Activated CD4-positive, alpha-beta T cell treated with anti-CD3 and anti-CD28 coated beads, Interleukin-2, amount 50 U/mL, for 1 hour (primary cell): ENCODE measurements at regions not wholly inside any gene's neighbourhood (a gene's known extent, or its start where the extent isn't known, plus 50 kb on each side); places are given as distances from the start of the nearest gene placed in this dataset.
"Not testable (repeated sequence)": the region's sequence is repeated elsewhere in the genome, so short reads cannot be mapped to it uniquely, and the experiment has no call there.

Experiments used
- DNase-seq: peaks from one replicate; pipeline ENCODE4 v3.0.0-alpha.2; 2020

DNA sequence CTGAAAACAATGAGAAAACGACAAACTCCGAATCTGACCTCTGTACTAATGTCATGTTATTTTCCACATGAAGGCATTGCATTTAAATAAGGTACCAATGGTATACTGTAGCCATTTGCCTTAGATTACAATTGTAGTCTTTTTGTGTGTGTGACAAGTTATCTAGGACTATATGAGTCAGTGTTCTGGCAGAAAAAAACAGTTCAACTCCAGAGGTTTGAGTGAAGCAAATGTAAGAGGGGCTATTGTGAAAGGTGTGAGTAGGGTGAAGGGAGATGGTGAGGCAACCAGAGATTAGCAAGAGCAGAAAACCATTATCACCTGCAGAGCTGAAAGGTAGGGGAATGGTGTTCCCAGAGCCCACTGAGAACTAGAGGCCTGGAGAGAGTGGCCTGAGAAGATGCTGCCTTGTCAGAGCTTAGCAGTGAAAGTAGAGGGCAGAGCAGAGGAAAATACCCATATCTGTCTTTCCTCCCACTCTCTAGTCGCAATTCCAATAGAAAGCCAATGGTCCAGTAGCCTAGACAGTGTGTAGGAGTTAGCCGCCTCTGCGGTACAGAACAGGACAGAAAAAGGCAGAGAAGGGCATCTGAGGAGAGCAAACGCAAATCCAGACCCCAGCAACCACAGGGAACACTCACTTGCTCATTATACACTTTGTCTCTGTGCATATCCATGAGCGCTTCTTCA lies 112.2 kb downstream of the DYRK2 start:
- no peak for DNase-seq

DNA sequence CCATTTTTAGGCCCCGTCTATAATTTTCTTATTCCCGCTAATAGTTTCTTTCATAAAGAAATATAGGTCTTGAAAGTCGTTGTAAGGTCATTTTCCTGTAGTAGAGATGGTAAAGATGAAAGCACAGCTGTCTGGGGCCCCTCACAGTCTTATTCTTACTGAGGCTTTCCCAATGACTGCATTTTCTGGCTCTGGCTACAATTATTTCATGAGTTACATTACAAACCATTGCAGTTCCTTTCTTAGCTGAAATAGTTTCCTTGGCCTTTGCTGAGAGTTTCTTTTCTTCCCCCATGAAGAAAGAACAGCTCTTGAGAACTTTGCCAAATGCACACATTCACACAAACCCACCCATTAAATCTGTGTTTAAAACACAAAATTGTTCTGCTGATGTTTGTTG lies 113.0 kb downstream of the DYRK2 start:
- DNase-seq, result no peak

DNA sequence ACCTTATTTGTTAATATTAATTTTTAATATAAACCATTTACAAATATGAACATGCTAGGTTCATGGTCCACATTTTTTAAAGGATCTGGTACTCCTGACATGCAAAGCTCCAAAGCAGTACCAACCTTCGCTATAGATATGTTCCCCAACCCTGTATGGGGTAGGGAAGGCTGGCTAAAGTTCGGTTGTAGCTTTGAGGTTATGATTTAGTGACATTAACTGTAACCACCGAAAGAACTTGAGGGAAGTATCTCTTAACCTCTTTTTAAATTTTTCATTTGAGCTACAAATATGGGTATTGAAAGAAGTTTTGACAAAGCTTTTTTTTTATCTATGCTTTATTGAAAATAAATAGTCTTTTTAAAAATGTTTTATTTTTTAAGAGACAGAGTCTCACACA lies 115.5 kb downstream of the DYRK2 start:
- DNase-seq, result no peak

DNA sequence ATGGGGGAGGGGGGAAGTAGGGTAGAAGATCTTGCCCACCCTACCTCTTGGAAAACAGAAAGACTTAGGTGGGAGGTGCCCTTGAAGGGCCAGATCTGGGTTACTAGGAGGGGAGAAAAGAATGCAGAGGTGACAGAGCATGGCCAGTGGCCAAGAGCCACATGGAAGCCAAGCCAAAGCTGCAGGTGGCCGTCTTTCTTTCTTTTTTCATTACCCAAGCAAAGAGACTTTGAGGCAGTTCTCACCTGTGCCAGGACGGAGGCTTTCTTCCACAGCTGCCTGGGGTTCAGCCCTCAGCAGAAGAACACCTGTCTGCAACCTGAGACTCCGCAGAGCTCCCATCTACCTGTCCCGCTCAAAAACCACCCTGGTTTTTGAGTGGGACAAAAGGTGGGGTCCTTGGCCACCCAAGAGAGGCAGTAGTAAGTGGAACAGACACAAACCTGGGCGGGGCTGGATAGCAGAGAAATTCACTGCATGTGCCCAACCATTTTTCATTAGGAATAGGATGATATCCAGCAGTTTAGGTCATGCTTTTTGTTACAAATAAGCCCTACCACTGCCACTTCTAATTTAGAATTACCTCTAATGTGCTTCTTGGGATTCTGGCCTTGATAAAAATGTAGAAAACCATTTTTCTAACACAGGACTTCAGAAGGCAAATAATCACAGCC lies 116.5 kb downstream of the DYRK2 start:
- DNase-seq, result no peak

DNA sequence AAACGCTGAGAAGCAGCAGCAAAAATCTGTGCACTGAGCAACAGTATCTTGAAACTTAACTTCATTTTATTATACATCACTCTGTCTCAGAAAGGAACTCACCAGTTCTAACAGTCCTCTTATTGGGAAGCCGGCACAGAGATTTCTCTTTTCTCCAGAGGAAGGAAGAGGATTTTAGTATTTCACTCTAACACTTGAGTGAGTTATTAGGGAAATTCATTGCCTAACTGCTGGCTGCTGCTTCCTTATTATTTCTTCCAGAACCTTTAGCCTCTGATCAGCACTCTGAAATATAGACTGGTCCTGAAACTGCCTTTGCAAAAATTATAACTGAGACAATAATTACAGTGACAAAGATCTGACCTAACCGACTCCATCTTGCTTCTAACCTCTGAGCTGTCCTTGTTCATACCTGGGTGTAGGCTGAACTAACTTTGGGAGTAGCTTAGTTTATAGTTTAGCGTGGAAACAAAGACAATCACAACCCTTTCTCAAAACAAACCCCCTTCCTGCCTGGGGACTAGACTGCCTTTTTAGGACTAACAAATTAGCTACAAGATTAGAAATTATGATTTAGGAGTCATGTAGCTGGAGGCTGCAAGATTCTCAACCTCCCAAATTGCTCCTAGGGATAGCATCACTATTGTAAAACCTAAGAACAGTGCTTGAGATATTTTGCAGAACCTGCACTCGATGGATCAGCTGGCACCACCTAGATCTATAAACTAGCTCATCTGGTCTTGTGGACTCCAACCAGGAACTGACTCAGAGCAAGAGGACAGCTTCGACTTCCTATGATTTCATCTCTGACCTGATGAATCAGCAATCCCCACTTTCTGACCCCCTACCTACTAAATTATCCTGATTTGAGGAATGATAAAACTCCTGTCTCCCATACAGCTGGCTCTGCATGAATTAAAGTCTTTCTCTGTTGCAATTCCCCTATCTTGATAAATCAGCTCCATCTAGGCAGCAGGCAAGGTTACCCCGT lies 117.5 kb downstream of the DYRK2 start:
- DNase-seq, result no peak

DNA sequence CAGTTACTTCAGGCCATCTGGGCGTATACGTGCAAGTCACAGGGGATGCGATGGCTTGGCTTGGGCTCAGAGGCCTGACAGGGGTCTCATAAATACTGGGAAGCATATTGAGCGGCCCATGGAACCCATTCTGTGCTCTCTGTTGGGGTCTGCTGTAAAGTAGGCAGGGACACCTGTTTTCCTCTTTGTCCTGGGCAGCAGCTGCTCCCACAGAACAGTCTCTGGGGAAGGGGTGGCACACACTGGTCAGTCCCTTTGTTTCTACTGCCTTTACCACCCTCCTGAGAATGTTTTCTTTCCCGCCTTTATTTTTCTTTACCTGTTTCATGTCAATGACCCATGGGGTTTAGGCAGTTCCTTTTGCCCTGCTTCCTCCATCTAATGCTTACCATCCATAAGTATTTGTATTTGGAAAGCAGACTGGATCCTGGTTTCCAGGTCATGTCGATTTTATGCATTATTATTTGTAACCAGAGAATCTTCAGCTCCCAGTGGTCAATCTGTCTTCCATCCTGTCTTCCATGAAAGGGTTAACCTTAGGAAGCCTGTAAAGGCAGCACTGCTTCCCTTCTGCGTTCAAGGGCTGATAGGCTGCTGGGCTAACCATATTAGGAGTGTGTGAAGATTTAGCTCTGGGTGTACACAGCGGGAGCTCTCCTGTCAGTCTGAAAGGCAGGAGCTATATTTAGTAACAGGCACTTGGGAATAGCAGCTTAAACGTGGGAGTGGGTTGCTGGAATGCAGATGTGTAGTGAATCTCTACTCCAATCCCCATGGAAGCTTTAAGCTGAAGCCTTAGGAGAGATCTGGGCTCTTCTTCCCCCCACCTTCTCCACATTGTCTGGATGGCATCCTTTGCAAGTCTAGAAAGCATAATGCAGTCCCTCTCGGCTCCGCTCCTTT lies 124.0 kb downstream of the DYRK2 start:
- DNase-seq, result no peak

DNA sequence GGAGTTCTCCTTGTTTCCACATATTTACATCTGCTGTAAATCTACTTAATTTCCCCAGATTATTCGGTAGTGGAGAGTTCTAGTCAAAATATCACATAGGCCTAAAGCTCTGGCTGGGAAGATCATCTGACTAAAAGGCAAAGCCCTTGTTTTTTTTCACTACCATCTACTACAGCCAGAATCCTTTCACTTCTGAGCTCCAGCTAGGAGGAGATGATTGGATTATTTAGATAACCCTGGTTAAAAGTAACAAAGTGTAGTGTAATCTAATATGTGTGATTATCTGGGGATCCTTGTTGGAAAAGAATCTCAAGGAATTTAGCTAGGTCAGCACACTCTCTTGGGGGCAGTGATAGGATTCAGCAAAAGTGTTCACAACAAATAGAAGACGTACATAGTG lies 125.4 kb downstream of the DYRK2 start:
- no peak for DNase-seq

DNA sequence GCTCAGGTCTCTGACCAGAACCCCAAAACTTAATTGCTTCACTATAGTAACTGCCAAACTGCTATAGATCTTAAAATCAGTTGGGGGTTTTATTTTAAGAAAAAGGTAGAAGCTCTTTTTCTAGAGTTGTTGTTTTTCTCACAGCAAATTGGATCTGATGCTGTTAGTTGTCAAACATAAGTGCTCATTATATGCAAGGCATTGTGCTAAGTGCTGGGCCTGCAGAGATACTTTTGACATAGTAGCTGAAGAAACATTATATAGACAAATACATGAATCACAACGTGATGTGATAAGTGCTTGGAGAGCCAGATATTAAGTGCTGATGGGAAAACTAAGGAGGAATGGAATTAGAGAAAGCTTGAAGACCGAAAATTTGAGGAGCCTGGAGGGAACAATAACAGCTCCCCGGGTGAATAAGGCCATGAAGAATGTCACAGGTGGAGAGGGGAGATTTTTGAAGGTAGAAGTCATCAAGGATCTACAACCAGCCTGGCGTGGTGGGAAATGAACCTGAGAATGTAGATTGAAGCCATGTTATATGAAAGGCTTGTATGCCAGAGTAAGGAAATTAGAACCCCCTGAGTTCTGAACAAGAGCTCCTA lies 126.5 kb downstream of the DYRK2 start:
- DNase-seq, result no peak

DNA sequence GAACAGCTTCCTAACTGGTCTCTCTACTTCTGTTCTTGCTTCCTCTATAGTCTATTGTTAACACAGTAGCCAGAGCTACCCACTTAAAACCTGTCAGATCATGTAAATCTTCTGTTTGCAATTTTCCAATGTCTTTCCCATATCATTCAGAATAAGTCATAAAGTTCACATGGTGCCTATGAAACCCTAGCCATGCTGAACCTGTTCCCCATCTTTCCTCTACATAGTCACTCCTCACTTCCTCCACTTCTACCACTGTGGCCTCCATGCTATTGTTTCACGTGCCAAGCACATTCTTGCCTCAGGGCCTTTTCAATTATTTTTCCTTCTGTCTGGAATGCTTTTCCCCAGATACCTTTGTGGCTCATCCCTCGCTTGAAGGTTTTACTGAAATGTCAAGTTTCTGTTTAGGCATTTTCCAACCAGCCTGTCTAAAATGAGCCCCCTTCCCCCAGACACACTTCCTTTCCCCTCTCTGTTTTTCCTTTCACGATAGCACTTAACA lies 132.1 kb downstream of the DYRK2 start:
- no peak for DNase-seq

DNA sequence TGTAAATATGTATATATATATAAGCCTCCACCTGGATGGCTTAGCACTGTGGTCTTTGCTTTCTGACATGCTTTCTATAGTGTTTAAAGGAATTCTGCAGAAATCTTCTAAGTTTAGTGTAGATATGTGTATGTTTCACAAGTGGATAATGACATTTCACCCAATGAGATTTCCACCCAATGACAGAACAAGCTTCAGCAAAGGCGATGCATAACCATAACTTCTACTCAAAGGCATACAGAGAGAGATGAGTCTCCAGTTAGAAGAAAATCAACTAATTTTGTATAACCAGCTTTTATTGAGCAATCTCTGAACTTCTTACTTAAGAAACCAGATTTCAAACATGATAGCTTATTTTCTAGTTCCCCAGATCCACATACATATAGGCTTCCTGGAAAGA lies 134.0 kb downstream of the DYRK2 start:
- no peak for DNase-seq

DNA sequence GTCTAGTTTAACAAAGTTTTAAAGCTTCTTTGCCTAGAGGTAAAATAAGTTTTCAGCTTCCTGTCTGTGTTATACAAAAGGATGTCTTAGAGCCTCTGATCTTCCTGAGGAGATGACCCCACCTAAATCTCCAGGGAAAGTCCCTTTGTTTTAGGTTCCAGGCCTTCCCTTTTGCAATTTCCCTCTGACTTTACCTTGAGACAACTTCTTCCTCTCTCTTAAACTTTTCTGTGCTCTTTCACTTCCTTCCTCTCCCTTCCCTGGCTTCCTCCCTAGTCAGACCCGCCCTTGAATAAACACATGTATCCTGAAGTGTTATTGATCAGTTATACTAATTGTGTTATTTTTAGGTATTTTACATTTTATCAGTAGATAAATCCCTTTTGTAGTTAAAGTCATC lies 134.8 kb downstream of the DYRK2 start:
- DNase-seq, result no peak

DNA sequence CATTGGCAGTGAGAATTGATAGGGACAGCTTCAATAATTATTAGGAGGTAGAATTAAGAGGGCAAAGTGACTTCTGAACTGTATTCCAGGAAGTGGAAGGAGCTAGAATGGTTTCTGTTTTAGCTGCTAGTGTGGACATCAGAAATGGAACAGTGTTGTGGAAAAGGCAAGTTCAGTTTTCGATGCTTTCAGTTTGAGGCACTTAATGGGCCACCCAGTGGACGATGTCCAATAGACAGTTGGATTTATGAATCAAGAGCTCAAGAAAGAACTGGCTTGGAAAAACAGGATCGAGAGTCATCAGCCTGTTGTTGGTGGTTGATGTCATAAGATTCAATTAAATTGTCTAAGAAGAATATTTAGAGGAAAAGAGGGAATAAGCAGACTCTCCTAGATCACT lies 136.3 kb downstream of the DYRK2 start:
- DNase-seq, result no peak

DNA sequence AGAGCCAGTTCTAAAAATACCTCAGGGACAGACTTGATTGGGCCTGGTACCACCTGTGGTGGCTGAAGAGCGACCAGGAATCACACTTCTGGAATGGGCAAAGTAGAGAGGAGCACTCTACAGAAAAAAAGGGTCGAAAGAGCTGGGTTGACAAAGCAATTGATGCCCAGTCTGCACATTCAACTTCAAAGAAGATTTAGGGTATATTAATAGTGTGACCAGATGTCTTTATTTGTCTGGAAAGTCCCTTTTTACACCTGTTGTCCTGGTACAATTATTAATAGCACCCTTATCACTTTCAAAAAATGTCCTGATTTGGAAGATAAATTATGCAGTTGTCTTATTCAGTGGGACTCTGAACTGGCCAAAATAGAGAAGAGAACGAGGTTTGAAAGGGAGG lies 137.5 kb downstream of the DYRK2 start:
- DNase-seq, result no peak

DNA sequence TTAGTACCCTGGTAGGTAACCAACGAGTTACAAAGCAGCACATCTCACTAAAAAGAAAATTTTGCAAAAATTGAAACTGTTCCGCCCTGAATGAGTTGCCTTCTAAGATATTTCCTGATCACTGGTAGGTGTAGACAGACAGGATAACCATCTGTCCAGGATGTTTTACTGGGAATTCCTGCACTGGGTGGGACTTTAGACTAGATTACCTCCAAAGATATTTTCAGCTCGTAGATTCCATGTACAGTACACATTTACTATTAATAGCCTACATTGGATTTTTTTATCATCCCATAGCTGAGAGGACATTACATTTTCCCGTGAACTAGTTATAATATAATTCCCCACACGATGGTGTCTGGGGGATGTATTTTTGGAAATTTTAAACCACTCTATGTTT lies 139.6 kb downstream of the DYRK2 start:
- no peak for DNase-seq

DNA sequence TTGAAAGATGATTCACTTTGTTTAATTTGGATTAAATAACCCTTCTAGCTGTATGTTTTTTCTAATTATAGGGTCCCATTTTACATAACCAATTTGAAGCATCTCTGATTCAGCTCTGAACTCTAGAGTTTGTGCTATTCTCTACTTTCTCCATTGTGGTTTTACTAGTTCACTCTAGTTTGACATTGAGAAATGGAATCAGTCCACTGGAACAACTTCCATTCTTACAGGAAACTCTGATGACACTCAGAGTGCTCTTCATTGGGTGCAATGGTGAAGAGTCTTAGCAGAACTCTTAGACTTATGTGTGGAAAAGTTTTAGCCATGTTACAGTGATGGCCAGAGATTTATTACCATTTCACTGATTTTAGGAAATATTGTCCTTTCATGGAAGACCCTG lies 140.7 kb downstream of the DYRK2 start:
- DNase-seq, result no peak

DNA sequence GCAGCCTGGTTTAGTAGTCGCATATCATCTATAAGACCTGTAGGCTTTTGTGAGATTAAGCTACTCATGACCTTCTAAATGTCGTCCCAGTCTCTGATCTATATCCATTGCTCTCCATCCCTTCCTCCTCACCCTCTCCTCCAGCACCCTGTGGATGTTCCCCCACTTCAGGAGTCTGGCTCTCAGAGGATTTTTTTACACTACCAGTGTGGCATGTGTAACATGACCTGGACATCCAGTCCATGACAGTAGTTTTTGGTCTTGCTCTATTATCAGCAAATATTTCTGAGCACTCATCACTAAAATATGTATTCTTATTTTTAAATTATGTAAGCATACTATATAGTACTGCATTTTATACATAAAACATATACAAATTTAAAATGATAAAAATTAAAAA lies 142.1 kb downstream of the DYRK2 start:
- DNase-seq, result no peak

DNA sequence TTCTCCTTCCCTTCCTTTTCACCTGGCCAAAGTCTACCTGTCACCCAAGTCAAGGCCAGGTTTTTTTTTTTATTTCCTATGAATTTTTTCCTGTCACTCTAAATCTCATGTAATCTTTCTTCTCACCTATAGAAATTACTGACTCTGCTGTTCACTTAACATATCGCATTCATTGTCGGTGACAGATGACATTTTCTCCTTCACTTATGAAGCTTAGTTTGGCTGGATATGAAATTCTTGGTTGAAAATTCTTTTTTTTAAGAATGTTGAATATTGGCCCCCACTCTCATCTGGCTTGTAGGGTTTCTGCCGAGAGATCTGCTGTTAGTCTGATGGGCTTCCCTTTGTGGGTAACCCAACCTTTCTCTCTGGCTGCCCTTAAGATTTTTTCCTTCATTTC lies 142.8 kb downstream of the DYRK2 start:
- not testable (repeated sequence) for DNase-seq

DNA sequence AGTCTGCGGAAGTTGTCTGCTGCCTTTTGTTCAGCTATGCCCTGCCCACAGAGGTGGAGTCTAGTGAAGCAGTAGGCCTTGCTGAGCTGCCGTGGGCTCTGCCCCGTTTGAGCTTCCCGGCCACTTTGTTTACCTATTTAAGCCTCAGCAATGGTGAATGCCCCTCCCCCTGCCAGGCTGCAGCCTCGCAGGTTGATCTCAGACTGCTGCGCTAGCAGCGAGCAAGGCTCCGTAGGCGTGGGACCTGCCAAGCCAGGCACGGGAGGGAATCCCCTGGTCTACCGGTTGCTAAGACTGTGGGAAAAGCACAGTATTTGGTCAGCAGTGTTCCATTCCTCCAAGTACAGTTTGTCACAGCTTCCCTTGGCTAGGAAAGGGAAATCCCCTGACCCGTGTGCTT lies 143.6 kb downstream of the DYRK2 start:
- DNase-seq, result no peak

DNA sequence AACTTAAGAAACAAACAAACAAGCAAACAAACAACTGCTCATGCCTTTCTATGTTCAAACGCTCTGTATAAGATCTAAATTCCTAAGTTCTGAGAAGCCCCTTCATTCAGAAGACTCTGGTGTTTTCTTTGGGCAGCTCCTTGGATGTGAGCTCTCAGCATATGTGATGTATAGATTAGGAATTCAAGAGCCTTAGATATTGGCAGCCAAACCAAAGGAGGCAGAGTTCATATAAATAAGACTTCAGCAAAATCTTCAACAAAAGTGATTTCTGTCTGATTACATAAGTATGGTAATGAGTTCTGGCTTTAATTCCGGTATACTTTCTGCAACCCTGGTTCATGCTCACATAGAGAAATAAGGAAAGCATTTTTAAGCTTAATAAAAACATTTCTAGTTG lies 145.6 kb downstream of the DYRK2 start:
- no peak for DNase-seq

DNA sequence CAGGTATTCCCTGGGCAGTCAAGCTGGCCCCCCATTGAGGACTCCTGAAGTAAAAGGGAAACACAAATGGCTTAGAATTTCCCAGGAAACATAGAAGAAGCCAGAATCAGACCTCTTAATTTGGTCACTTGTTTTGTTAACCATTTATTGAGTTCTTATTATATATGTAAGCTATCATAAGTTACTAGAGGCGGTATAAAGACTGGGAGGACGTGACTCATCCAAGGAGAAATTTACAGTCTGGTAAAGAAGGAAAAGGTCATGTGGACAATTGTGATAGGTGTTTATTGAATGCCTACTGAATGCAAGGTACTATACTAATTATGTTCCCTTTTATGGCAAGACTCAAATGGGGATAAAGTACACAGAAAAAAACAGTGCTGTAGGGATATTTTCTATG lies 146.7 kb downstream of the DYRK2 start:
- DNase-seq, result no peak

DNA sequence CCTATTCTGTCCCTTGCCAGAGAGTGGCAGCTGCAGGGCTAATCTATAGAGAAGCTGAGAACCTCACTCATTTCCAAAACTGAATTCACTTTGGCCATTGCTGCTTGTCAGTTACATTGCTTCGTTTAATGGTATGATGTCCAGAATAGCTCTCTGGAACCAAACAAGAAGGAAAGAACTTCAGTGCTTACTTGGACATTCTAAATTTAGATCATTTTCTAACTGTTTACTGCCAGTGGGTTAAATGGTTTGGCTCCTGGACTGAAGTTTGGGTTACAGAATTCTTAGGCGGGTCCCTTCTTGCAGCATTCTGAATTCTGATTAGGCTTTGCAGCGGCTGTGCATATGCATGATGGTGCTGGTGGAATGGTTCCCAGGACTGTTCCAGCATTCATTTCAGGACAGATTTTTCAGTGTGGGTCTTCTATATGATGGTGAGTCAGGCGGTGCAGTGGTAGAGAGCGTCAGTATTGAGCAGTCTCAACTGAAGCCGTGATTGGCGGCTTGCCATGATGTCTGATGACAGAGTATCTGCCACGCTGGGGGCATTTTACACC lies 148.7 kb downstream of the DYRK2 start:
- DNase-seq, result no peak

DNA sequence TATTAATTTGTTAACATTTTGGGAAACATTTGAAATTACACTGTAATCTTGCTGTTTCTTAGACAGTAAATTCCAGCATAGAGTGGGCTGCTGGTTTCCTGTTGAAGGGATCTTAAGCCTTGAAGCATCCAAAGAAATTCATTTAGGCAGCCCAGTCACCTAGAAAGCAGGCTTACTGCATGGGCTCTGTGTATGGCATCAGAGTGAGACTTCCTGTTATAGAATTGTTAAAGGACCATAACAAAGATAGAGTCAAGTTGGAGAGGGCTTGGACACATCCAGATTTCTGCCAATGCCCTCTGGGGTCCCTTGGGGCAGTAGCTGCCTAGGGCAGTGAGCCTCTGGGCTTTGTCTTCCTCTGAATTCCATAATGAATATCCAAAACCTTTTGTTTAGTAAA lies 149.2 kb downstream of the DYRK2 start:
- DNase-seq, result no peak
